Fibroblast of villous mesenchyme (primary cell): ENCODE measurements at regions not wholly inside any gene's neighbourhood (a gene's known extent, or its start where the extent isn't known, plus 50 kb on each side); places are given as distances from the start of the nearest gene placed in this dataset.

ENCODE experiments used
- DNase-seq: peaks from one replicate; pipeline ENCODE4 v3.0.0-alpha.2; 2010; ENCODE audit warnings: low read depth
- H3K4me3 ChIP-seq: 2 replicates; pipeline ENCODE4 v1.5.1; 2011; ENCODE audit warnings: low read depth, mild to moderate bottlenecking, low read length
- TF ChIP-seq, protein P1 (sequence below): IDR thresholded peaks from 2 replicates; pipeline ENCODE4 v1.5.1; 2012; ENCODE audit warnings: low read depth, mild to moderate bottlenecking, low read length; ENCODE audit not compliant: insufficient read depth

DNA sequence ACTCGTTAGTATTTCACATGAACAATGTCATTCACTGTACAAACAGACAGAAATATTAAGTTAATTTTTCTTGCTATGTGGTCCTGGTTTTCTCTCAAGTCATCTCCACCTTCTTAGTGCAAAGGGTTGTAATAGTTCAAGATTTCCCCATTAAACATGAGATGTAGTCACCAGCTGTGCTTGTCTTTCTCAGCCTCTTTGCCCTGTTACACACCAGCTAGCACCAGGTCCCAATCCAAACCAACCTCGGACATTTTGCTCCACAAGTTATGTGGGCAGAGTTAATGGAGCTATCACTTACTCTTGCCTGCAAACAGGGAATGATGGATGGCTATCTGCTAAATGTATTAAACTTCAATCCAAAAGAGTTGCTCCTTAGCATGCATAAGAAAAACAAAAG is 328.1 kb downstream of the TLE1 start:
- TF ChIP-seq, protein P1, sequence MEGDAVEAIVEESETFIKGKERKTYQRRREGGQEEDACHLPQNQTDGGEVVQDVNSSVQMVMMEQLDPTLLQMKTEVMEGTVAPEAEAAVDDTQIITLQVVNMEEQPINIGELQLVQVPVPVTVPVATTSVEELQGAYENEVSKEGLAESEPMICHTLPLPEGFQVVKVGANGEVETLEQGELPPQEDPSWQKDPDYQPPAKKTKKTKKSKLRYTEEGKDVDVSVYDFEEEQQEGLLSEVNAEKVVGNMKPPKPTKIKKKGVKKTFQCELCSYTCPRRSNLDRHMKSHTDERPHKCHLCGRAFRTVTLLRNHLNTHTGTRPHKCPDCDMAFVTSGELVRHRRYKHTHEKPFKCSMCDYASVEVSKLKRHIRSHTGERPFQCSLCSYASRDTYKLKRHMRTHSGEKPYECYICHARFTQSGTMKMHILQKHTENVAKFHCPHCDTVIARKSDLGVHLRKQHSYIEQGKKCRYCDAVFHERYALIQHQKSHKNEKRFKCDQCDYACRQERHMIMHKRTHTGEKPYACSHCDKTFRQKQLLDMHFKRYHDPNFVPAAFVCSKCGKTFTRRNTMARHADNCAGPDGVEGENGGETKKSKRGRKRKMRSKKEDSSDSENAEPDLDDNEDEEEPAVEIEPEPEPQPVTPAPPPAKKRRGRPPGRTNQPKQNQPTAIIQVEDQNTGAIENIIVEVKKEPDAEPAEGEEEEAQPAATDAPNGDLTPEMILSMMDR: no peak
- DNase-seq: no peak
- no peak overlapping the region for H3K4me3 ChIP-seq

DNA sequence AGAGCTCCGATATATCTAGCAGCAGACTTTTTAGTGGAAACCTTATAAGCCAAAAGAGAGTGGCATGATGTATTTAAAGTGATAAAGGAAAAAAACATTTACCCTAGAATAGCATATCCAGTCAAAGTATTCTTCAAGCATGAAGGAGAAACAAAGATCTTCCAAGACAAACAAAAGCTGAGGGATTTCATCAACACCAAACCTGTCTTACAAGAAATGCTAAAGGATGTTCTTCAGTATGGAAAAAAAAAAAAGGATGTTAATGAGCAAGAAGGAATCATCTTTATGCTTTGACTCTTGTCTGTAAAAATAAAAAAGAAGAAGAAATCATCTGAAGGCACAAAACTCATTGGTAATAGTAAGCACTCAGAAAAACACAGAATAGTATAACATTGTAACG is 338.2 kb downstream of the TLE1 start:
- H3K4me3 ChIP-seq: no peak overlapping the region
- DNase-seq: no peak
- TF ChIP-seq, protein P1: no peak

DNA sequence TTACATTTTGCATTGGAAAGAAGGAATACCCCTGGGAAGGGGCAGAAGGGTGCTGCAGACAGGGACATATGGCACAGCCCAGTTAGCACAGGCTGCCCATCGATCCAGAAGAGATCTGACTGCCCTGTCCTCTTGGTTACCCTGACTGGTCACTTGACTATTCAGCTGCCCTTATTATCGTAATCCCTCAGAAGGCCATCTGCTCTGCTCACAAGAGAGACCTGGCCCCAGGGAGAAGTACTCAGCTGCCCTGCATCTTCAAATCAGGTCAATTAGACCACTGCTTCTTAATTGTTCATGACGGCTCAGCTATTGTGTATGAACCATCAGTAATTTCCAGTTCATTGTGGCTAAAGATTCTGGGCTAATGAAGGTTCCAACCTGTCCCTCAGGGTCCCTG is 345.0 kb downstream of the TLE1 start:
- TF ChIP-seq, protein P1: no peak
- DNase-seq: no peak
- H3K4me3 ChIP-seq: no peak overlapping the region

DNA sequence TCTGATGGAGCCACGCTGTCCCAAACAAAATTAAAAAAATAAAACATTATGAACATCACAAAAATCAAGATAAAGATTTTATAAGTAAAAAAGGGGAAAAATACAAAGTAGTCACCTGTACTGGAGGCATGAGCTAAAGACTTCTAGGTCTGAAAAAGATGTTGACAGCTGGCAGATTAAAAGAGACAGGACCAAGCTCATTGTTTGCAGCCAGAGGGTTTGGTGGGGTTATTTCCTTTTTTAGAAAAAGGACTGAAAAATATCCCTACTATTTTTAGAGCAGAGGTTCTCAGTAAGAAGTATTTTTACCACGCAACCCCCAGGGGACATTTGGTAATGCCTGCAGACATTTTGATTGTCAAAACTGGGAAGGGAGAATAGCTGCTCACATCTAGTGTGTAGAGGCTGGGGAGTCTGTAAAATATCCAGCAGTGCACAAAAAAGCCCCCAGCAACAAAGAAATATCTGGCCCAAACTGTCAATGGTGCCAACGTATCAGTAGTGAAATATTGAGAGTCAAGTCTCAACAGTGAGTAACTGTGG is 353.4 kb downstream of the TLE1 start:
- no peak overlapping the region for H3K4me3 ChIP-seq
- no peak for DNase-seq
- TF ChIP-seq, protein P1: no peak

DNA sequence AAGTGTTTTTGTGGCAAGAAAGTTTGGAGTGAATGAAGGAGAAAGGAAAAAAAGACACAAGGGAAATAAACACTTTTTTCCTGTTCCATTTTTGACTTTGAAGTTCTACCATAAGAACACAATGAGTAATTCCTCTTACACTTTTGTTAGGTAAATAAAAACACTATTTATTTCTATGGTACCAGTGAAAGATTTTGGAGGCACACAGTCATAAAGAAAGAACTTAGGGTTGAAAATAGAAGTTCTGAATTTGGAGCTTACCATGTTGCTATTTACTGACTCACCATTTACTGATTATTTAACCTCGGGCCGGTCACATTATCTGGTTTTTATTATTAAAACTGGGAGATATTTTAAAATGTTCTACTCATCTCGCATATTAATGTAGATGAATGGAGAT is 367.8 kb downstream of the TLE1 start:
- TF ChIP-seq, protein P1: no peak
- no peak for DNase-seq
- H3K4me3 ChIP-seq: no peak overlapping the region

DNA sequence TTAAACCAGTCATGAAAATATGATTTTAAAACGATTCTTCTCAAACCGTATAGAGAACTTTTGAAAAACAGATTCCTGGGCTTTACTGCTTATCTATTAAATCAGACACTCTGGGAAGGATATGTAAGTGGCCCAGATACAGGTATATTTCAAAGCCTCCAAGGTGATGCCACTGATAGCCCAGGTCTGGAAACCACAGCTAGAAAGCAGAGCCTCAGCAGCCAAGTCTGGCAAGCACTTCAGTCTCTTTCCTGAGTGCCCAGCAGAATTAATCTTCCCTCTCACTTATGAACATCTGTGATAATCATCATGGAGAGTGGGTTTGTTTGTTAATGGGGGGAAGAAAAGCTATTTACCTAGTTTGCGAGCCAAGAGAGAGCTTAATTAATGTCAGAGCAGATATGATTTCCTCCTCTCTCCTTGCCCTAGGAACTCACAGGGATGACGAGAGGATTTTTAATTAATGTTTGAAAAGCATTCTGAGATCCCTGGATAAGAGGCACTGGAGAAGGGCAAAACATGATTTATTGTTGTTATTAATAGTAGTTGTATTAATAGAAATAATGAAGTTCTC is 368.4 kb downstream of the TLE1 start:
- no peak for DNase-seq
- TF ChIP-seq, protein P1: no peak
- H3K4me3 ChIP-seq: no peak overlapping the region

DNA sequence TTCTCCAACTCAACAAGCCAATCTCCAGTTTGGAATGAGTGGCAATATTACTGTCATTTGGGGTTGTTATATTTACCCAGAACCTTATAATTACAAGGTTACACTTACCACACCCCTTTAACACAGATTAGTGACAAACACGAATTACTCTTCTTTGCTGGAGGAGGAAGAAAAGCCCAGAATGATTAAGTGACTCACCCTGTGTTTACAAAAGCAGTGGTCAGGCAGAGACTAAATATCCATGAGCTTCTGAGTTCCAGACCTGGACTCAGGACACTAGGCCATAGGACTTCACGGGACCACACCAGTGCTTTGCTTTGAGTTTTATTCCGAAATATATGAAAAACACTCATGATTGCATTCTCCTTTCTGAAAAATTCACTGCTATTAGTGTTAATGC is 370.8 kb downstream of the TLE1 start:
- TF ChIP-seq, protein P1: no peak
- no peak overlapping the region for H3K4me3 ChIP-seq
- peak; percentile 76 for DNase-seq
